ENCODE measurements at regions not wholly inside any gene's neighbourhood (a gene's known extent, or its start where the extent isn't known, plus 50 kb on each side); places are given as distances from the start of the nearest gene placed in this dataset.
"Not testable (repeated sequence)": the region's sequence is repeated elsewhere in the genome, so short reads cannot be mapped to it uniquely, and the experiment has no call there.

GRCh38 chr5:135179308-135179980, 145.4 kb upstream of the PITX1 start:
- DNase-seq (ENCODE audit: low read depth) = no peak

- DNase-seq (ENCODE audit: low read depth) = no peak
These were observed 144.6 kb upstream of the PITX1 start for GRCh38 chr5:135178476-135179155.

GRCh38 chr5:135177591-135177990, 143.6 kb upstream of the PITX1 start:
- no peak for DNase-seq (ENCODE audit: low read depth)

GRCh38 chr5:135176991-135177390, 143.0 kb upstream of the PITX1 start:
- DNase-seq (ENCODE audit: low read depth) = no peak

- DNase-seq (ENCODE audit: low read depth) = no peak
These were observed 140.5 kb upstream of the PITX1 start for GRCh38 chr5:135174315-135175096.

- DNase-seq (ENCODE audit: low read depth) = no peak
These were observed 139.7 kb upstream of the PITX1 start for GRCh38 chr5:135173662-135174290.

- DNase-seq (ENCODE audit: low read depth) = no peak
These were observed 138.7 kb upstream of the PITX1 start for GRCh38 chr5:135172718-135173117.

GRCh38 chr5:135171336-135171735, 137.3 kb upstream of the PITX1 start:
- no peak for DNase-seq (ENCODE audit: low read depth)

GRCh38 chr5:135170500-135170899, 136.5 kb upstream of the PITX1 start:
- no peak for DNase-seq (ENCODE audit: low read depth)

GRCh38 chr5:135169753-135170152, 135.7 kb upstream of the PITX1 start:
- DNase-seq (ENCODE audit: low read depth) = no peak

- no peak for DNase-seq (ENCODE audit: low read depth)
These were observed 133.6 kb upstream of the PITX1 start for GRCh38 chr5:135167634-135168033.

GRCh38 chr5:135164873-135165614, 131.0 kb upstream of the PITX1 start:
- not testable (repeated sequence) for DNase-seq (ENCODE audit: low read depth)

- DNase-seq (ENCODE audit: low read depth) = no peak
These were observed 129.9 kb upstream of the PITX1 start for GRCh38 chr5:135163964-135164363.

GRCh38 chr5:135163391-135163790, 129.4 kb upstream of the PITX1 start:
- no peak for DNase-seq (ENCODE audit: low read depth)

GRCh38 chr5:135162661-135163265, 128.7 kb upstream of the PITX1 start:
- no peak for DNase-seq (ENCODE audit: low read depth)

- DNase-seq (ENCODE audit: low read depth) = no peak
These were observed 127.2 kb upstream of the PITX1 start for GRCh38 chr5:135161221-135161620.

- no peak for DNase-seq (ENCODE audit: low read depth)
These were observed 126.1 kb upstream of the PITX1 start for GRCh38 chr5:135160036-135160675.

- DNase-seq (ENCODE audit: low read depth) = no peak
These were observed 125.6 kb upstream of the PITX1 start for GRCh38 chr5:135159626-135160025.

GRCh38 chr5:135158982-135159381, 125.0 kb upstream of the PITX1 start:
- no peak for DNase-seq (ENCODE audit: low read depth)

GRCh38 chr5:135158314-135158697, 124.3 kb upstream of the PITX1 start:
- DNase-seq (ENCODE audit: low read depth) = no peak

Measured in stimulated activated CD8-positive, alpha-beta memory T cell treated with anti-CD3 and anti-CD28 coated beads, Interleukin-15, amount 100 ng/mL, for 24 hours (primary cell).